ENCODE measurements at regions not wholly inside any gene's neighbourhood (a gene's known extent, or its start where the extent isn't known, plus 50 kb on each side); places are given as distances from the start of the nearest gene placed in this dataset.

- CTCF ChIA-PET = no interaction called here
- POLR2A ChIA-PET = no interaction called here
- H3K4me3 ChIP-seq (ENCODE audit: low read depth, low read length) = no peak overlapping the region
- TF ChIP-seq, protein P1, sequence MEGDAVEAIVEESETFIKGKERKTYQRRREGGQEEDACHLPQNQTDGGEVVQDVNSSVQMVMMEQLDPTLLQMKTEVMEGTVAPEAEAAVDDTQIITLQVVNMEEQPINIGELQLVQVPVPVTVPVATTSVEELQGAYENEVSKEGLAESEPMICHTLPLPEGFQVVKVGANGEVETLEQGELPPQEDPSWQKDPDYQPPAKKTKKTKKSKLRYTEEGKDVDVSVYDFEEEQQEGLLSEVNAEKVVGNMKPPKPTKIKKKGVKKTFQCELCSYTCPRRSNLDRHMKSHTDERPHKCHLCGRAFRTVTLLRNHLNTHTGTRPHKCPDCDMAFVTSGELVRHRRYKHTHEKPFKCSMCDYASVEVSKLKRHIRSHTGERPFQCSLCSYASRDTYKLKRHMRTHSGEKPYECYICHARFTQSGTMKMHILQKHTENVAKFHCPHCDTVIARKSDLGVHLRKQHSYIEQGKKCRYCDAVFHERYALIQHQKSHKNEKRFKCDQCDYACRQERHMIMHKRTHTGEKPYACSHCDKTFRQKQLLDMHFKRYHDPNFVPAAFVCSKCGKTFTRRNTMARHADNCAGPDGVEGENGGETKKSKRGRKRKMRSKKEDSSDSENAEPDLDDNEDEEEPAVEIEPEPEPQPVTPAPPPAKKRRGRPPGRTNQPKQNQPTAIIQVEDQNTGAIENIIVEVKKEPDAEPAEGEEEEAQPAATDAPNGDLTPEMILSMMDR (IDR thresholded peaks at IDR 0.05; ENCODE audit: insufficient read depth, low read length, missing control alignments) = no peak
- DNase-seq (ENCODE audit: low read depth, low spot score) = no peak
These were observed 313.6 kb downstream of the TBC1D32 start for GRCh38 chr6:121020656-121021055.

DNA sequence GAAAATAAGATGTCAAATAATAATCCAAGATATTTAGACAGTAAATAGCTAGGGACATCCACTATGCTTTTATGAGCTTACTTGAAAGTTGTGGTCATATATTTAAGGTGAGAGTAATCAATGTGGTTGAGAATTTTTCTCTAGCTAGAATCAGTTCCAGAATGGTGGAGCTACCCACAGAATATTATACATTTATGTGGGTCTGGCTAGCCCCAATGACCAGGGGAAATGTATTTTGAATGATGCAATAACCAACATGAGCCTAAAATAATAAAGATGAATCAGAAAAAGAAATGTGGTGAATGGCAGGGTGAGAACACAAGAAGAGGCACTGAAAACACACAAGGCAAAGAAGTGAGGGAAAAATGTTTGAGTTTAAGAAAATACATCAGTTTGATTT is 325.7 kb downstream of the TBC1D32 start:
- no peak overlapping the region for H3K4me3 ChIP-seq (ENCODE audit: low read depth, low read length)
- TF ChIP-seq, protein P1 (IDR thresholded peaks at IDR 0.05; ENCODE audit: insufficient read depth, low read length, missing control alignments) = no peak
- POLR2A ChIA-PET = no interaction called here
- DNase-seq (ENCODE audit: low read depth, low spot score) = no peak
- CTCF ChIA-PET = no interaction called here

- DNase-seq (ENCODE audit: low read depth, low spot score) = no peak
- no peak overlapping the region for H3K4me3 ChIP-seq (ENCODE audit: low read depth, low read length)
- TF ChIP-seq, protein P1 (IDR thresholded peaks at IDR 0.05; ENCODE audit: insufficient read depth, low read length, missing control alignments) = no peak
- ChIA-PET CTCF (no interaction called here), POLR2A (no interaction called here)
These were observed 328.3 kb downstream of the TBC1D32 start for GRCh38 chr6:121006024-121006423.

DNA sequence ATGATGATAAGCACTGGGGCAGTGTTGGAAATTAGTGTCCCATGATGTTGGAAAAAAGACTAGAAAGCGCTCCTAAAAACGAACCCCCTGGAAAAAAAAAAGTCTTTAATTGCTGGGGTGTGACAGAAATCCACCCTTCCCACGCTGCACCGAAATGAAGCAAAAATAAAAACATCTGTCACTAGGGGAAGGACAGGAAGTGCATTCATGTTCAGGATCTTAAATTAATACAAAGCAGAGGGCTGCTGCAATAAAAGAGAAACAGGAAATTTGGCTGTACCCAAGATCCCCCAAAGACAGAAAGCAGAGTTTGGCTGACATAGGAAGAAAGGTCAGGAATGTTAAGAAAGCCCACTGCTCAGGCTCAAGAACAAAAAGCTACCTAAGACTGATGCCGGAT is 333.9 kb downstream of the TBC1D32 start:
- no peak for DNase-seq (ENCODE audit: low read depth, low spot score)
- POLR2A ChIA-PET = no interaction called here
- no peak overlapping the region for H3K4me3 ChIP-seq (ENCODE audit: low read depth, low read length)
- CTCF ChIA-PET = no interaction called here
- TF ChIP-seq, protein P1 (IDR thresholded peaks at IDR 0.05; ENCODE audit: insufficient read depth, low read length, missing control alignments) = no peak

GRCh38 chr6:120996340-120996739 is 337.9 kb downstream of the TBC1D32 start:
- TF ChIP-seq, protein P1 (IDR thresholded peaks at IDR 0.05; ENCODE audit: insufficient read depth, low read length, missing control alignments) = no peak
- no peak for DNase-seq (ENCODE audit: low read depth, low spot score)
- no peak overlapping the region for H3K4me3 ChIP-seq (ENCODE audit: low read depth, low read length)
- CTCF ChIA-PET = no interaction called here
- POLR2A ChIA-PET = no interaction called here

GRCh38 chr6:120994573-120994967 is 339.7 kb downstream of the TBC1D32 start:
- ChIA-PET POLR2A (no interaction called here), CTCF (no interaction called here)
- no peak for DNase-seq (ENCODE audit: low read depth, low spot score)
- TF ChIP-seq, protein P1 (IDR thresholded peaks at IDR 0.05; ENCODE audit: insufficient read depth, low read length, missing control alignments) = no peak
- no peak overlapping the region for H3K4me3 ChIP-seq (ENCODE audit: low read depth, low read length)

All from AG04449 (cell line).